ENCODE measurements at regions not wholly inside any gene's neighbourhood (a gene's known extent, or its start where the extent isn't known, plus 50 kb on each side); places are given as distances from the start of the nearest gene placed in this dataset.

- Histone ChIP-seq H3K4me3 (no peak overlapping the region), H3K27me3 (replicated peaks; ENCODE audit: insufficient read depth) (no peaks in the 10 kb centered on the region), H3K36me3 (no peaks in the 10 kb centered on the region), H3K4me1 (replicated peaks) (no peaks in the 10 kb centered on the region), H3K27ac (no peak overlapping the region), H3K9me3 (no peaks in the 10 kb centered on the region)
- WGBS, result 82% methylated on average over 4 of the region's 4 CpGs
- no peak for TF ChIP-seq POLR2A (IDR thresholded peaks at IDR 0.05)
- no peak for TF ChIP-seq POLR2AphosphoS5 (IDR thresholded peaks at IDR 0.05)
- TF ChIP-seq CTCF (IDR thresholded peaks at IDR 0.05), result no peak
- DNase-seq (ENCODE audit: low spot score), result no peak
- intact Hi-C loops (cut with DNase I), result no loop called here
Measured at GRCh38 chr1:34278211-34278610, 101.5 kb downstream of the C1orf94 start.

GRCh38 chr1:34279971-34280370 is 103.3 kb downstream of the C1orf94 start:
- DNase-seq (ENCODE audit: low spot score), result no peak

GRCh38 chr1:34280509-34280908 is 103.8 kb downstream of the C1orf94 start:
- H3K27me3 ChIP-seq (replicated peaks; ENCODE audit: insufficient read depth), result no peaks in the 10 kb centered on the region
- DNase-seq (ENCODE audit: low spot score), result no peak
- H3K4me3 ChIP-seq, result no peak overlapping the region
- intact Hi-C loops (cut with DNase I), result no loop called here
- 87% methylated on average over 4 of the region's 4 CpGs for WGBS
- no peaks in the 10 kb centered on the region for H3K36me3 ChIP-seq
- no peak overlapping the region for H3K27ac ChIP-seq
- TF ChIP-seq POLR2AphosphoS5 (IDR thresholded peaks at IDR 0.05) (no peak), CTCF (IDR thresholded peaks at IDR 0.05) (no peak)
- no peaks in the 10 kb centered on the region for H3K9me3 ChIP-seq
- H3K4me1 ChIP-seq (replicated peaks), result no peaks in the 10 kb centered on the region

More at GRCh38 chr1:34279971-34280370, 103.3 kb downstream of the C1orf94 start:
- Histone ChIP-seq H3K27ac (no peak overlapping the region), H3K4me3 (no peak overlapping the region), H3K36me3 (no peaks in the 10 kb centered on the region), H3K9me3 (no peaks in the 10 kb centered on the region), H3K27me3 (replicated peaks; ENCODE audit: insufficient read depth) (no peaks in the 10 kb centered on the region), H3K4me1 (replicated peaks) (no peaks in the 10 kb centered on the region)
- TF ChIP-seq POLR2AphosphoS5 (IDR thresholded peaks at IDR 0.05), result no peak
- TF ChIP-seq POLR2A (IDR thresholded peaks at IDR 0.05), result no peak
- intact Hi-C loops (cut with DNase I), result no loop called here
- 63% methylated on average over 1 of the region's 1 CpG for WGBS

- TF ChIP-seq POLR2AphosphoS5 (IDR thresholded peaks at IDR 0.05) (no peak), POLR2A (IDR thresholded peaks at IDR 0.05) (no peak), CTCF (IDR thresholded peaks at IDR 0.05) (no peak)
- H3K36me3 ChIP-seq, result no peaks in the 10 kb centered on the region
- no peak overlapping the region for H3K27ac ChIP-seq
- DNase-seq (ENCODE audit: low spot score), result no peak
- intact Hi-C loops (cut with DNase I), result no loop called here
- H3K4me1 ChIP-seq (replicated peaks), result no peaks in the 10 kb centered on the region
- 54% methylated on average over 3 of the region's 3 CpGs for WGBS
- H3K27me3 ChIP-seq (replicated peaks; ENCODE audit: insufficient read depth), result no peaks in the 10 kb centered on the region
- no peaks in the 10 kb centered on the region for H3K9me3 ChIP-seq
- H3K4me3 ChIP-seq, result no peak overlapping the region
Measured at GRCh38 chr1:34283142-34283541, 106.4 kb downstream of the C1orf94 start.

GRCh38 chr1:34286511-34286910 is 109.8 kb downstream of the C1orf94 start:
- no peaks in the 10 kb centered on the region for H3K4me1 ChIP-seq (replicated peaks)
- no peak overlapping the region for H3K4me3 ChIP-seq
- no peaks in the 10 kb centered on the region for H3K27me3 ChIP-seq (replicated peaks; ENCODE audit: insufficient read depth)
- no peak for DNase-seq (ENCODE audit: low spot score)
- WGBS, result 63% methylated on average over 6 of the region's 6 CpGs
- TF ChIP-seq CTCF (IDR thresholded peaks at IDR 0.05) (no peak), POLR2AphosphoS5 (IDR thresholded peaks at IDR 0.05) (no peak), POLR2A (IDR thresholded peaks at IDR 0.05) (no peak)
- intact Hi-C loops (cut with DNase I), result no loop called here
- no peaks in the 10 kb centered on the region for H3K36me3 ChIP-seq
- H3K9me3 ChIP-seq, result no peaks in the 10 kb centered on the region
- no peak overlapping the region for H3K27ac ChIP-seq

Data from prostate gland (tissue), 2 donors.